ENCODE measurements at regions not wholly inside any gene's neighbourhood (a gene's known extent, or its start where the extent isn't known, plus 50 kb on each side); places are given as distances from the start of the nearest gene placed in this dataset.

DNA sequence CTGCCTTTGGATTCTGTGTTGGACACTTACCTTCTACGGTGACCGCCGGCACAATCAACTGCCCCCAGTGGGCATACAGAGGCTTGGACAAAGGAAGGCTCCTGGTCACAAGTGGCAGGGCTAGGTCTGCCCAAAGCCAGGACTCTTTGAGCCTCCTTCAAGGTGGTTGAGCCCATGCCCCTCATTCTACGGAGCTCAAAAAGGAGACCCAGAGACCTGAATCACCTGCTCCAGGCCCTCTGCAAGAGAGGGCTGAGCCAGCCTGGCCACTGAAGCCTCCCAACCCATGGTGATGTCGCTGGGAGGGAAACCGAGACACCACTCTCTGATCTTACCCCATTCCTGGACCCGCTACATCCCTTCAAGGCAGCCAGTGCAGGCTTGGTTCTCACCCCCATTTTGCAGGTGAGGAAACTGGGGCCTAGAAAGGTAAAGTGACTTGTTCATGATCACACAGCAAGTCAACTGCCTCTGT is 87.9 kb downstream of the INHBB start (continued):
- TF ChIP-seq RNF2 (IDR thresholded peaks at IDR 0.05; ENCODE audit: borderline replicate concordance, low read depth, low read length, missing control alignments, poor library complexity, severe bottlenecking) (no peak), EGR1 (IDR thresholded peaks at IDR 0.05; ENCODE audit: borderline replicate concordance, low read depth, low read length) (no peak)
